Neural cell (in vitro differentiated cells): ENCODE measurements at regions not wholly inside any gene's neighbourhood (a gene's known extent, or its start where the extent isn't known, plus 50 kb on each side); places are given as distances from the start of the nearest gene placed in this dataset.

Experiments
- H2AFZ ChIP-seq: fragments of 200-600, 300-800 bp; sonication (generic), shearing (Covaris generic); 2 replicates; pipeline ENCODE4 v1.6.0; 2014; ENCODE audit warnings: low read depth, mild to moderate bottlenecking, antibody characterized with exemption, low read length, moderate library complexity
- H3F3A ChIP-seq: fragments of 200-600 bp; shearing (Covaris generic); 2 replicates; pipeline ENCODE4 v1.6.1; 2016; ENCODE audit warnings: mild to moderate bottlenecking, moderate library complexity, mixed read lengths, antibody characterized with exemption, low read length; ENCODE audit not compliant: insufficient read depth, poor library complexity, severe bottlenecking
- H3K27ac ChIP-seq: fragments of 200-600, 300-800 bp; sonication (generic), shearing (Covaris generic); 2 replicates; pipeline ENCODE4 v1.5.1; 2014; ENCODE audit warnings: mild to moderate bottlenecking, low read length, moderate library complexity
- H3K27me3 ChIP-seq: fragments of 300-800, 200-600 bp; sonication (generic), shearing (Covaris generic); 2 replicates; pipeline ENCODE4 v1.6.0; 2014; ENCODE audit warnings: mild to moderate bottlenecking, low read depth, low read length, moderate library complexity; ENCODE audit not compliant: insufficient read depth
- H3K36me3 ChIP-seq: fragments of 300-800, 200-600 bp; sonication (generic), shearing (Covaris generic); 2 replicates; pipeline ENCODE4 v1.5.1; 2014; ENCODE audit warnings: mild to moderate bottlenecking, antibody characterized with exemption, low read length, moderate library complexity; ENCODE audit not compliant: insufficient read depth
- H3K4me2 ChIP-seq: fragments of 300-800, 200-600 bp; sonication (generic), shearing (Covaris generic); 2 replicates; pipeline ENCODE4 v1.6.0; 2014; ENCODE audit warnings: mild to moderate bottlenecking, low read length
- H3K4me3 ChIP-seq: fragments of 300-800, 200-600 bp; sonication (generic), shearing (Covaris generic); 2 replicates; pipeline ENCODE4 v1.5.1; 2014; ENCODE audit warnings: mild to moderate bottlenecking, low read length, moderate library complexity
- H3K79me2 ChIP-seq: fragments of 200-600 bp; shearing (Covaris generic); replicated peaks from 2 replicates; pipeline ENCODE4 v1.6.0; 2014; ENCODE audit warnings: mild to moderate bottlenecking, low read length, moderate library complexity; ENCODE audit not compliant: insufficient read depth
- H3K9ac ChIP-seq: fragments of 300-800, 200-600 bp; sonication (generic), shearing (Covaris generic); 2 replicates; pipeline ENCODE4 v1.6.1; 2016; ENCODE audit warnings: mild to moderate bottlenecking, low read length, mixed read lengths
- H3K9me2 ChIP-seq: fragments of 200-600 bp; shearing (Covaris generic); 2 replicates; pipeline ENCODE4 v1.6.1; 2016; ENCODE audit warnings: mild to moderate bottlenecking, low read length, mixed read lengths; ENCODE audit not compliant: insufficient read depth
- H3K9me3 ChIP-seq: fragments of 200-600, 300-800 bp; sonication (generic), shearing (Covaris generic); 2 replicates; pipeline ENCODE4 v1.6.1; 2016; ENCODE audit warnings: mild to moderate bottlenecking, mixed run types, low read length, moderate library complexity, mixed read lengths
- H4K20me1 ChIP-seq: fragments of 200-600 bp; shearing (Covaris generic); 2 replicates; pipeline ENCODE4 v1.6.1; 2016; ENCODE audit warnings: mild to moderate bottlenecking, mixed run types; ENCODE audit not compliant: insufficient read depth
- EP300 ChIP-seq: fragments of 450-650 bp; conservative IDR thresholded peaks from 2 replicates; pipeline ENCODE4 v1.6.1; 2014; ENCODE audit warnings: antibody characterized with exemption, mild to moderate bottlenecking, moderate library complexity; ENCODE audit not compliant: poor library complexity, severe bottlenecking
- EZH2 ChIP-seq: fragments of 200-600, 300-800 bp; shearing (Covaris generic), sonication (generic); IDR thresholded peaks from 2 replicates; pipeline ENCODE4 v1.6.1; 2014; ENCODE audit warnings: antibody characterized with exemption, low read length, borderline replicate concordance, mild to moderate bottlenecking; ENCODE audit not compliant: insufficient read depth, poor library complexity, severe bottlenecking
- MXI1 ChIP-seq: fragments of 450-650 bp; conservative IDR thresholded peaks from 2 replicates; pipeline ENCODE4 v1.6.1; 2014; ENCODE audit warnings: antibody characterized with exemption, mild to moderate bottlenecking; ENCODE audit not compliant: poor library complexity, severe bottlenecking
- POLR2AphosphoS5 ChIP-seq: IDR thresholded peaks from 2 replicates; pipeline ENCODE4 v1.6.1; 2012
- RAD21 ChIP-seq: fragments of 450-650 bp; conservative IDR thresholded peaks from 2 replicates; pipeline ENCODE4 v1.6.1; 2014; ENCODE audit warnings: antibody characterized with exemption, mild to moderate bottlenecking, moderate library complexity
- SMC3 ChIP-seq: fragments of 450-650 bp; conservative IDR thresholded peaks from 2 replicates; pipeline ENCODE4 v1.6.1; 2014; ENCODE audit warnings: antibody characterized with exemption, mild to moderate bottlenecking, moderate library complexity; ENCODE audit not compliant: poor library complexity
- TAF1 ChIP-seq: IDR thresholded peaks from 2 replicates; pipeline ENCODE4 v1.6.1; 2012; ENCODE audit warnings: low read depth
- TF ChIP-seq, protein P1 (sequence below): IDR thresholded peaks from 2 replicates; pipeline ENCODE4 v1.6.1; 2012; ENCODE audit warnings: borderline replicate concordance
- TF ChIP-seq, protein P2 (sequence below): fragments of 450-650 bp; IDR thresholded peaks from 2 replicates; pipeline ENCODE4 v1.5.1; 2014; ENCODE audit warnings: antibody characterized with exemption, mild to moderate bottlenecking, moderate library complexity; ENCODE audit not compliant: poor library complexity, severe bottlenecking

DNA sequence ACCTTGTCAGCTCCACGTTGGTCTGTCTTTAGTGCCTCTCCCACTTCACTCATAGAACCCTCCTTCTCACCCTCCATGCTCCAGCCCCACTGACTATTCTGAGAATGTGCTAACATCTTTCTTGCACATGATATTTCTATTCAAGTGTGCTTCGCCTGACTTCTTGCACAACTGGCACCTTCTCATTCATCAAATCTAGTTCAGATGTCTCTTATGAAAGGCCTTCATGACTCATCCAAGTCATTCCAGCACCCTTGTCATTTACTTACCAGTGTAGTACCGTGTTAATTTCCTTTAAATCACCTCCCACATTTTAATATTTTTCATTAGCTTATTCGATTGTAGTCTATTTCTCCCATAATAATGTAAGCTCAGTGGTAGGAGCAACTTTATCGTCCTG lies 197.8 kb upstream of the PIRT start:
- H3K9me3 ChIP-seq: no peaks in the 10 kb centered on the region
- no peak overlapping the region for H3K27ac ChIP-seq
- H3K9ac ChIP-seq: no peak overlapping the region
- no peak overlapping the region for H2AFZ ChIP-seq
- no peaks in the 10 kb centered on the region for H3K27me3 ChIP-seq
- TF ChIP-seq, protein P1, sequence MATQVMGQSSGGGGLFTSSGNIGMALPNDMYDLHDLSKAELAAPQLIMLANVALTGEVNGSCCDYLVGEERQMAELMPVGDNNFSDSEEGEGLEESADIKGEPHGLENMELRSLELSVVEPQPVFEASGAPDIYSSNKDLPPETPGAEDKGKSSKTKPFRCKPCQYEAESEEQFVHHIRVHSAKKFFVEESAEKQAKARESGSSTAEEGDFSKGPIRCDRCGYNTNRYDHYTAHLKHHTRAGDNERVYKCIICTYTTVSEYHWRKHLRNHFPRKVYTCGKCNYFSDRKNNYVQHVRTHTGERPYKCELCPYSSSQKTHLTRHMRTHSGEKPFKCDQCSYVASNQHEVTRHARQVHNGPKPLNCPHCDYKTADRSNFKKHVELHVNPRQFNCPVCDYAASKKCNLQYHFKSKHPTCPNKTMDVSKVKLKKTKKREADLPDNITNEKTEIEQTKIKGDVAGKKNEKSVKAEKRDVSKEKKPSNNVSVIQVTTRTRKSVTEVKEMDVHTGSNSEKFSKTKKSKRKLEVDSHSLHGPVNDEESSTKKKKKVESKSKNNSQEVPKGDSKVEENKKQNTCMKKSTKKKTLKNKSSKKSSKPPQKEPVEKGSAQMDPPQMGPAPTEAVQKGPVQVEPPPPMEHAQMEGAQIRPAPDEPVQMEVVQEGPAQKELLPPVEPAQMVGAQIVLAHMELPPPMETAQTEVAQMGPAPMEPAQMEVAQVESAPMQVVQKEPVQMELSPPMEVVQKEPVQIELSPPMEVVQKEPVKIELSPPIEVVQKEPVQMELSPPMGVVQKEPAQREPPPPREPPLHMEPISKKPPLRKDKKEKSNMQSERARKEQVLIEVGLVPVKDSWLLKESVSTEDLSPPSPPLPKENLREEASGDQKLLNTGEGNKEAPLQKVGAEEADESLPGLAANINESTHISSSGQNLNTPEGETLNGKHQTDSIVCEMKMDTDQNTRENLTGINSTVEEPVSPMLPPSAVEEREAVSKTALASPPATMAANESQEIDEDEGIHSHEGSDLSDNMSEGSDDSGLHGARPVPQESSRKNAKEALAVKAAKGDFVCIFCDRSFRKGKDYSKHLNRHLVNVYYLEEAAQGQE: no peak
- TF ChIP-seq SMC3: no peak
- TF ChIP-seq, protein P2, sequence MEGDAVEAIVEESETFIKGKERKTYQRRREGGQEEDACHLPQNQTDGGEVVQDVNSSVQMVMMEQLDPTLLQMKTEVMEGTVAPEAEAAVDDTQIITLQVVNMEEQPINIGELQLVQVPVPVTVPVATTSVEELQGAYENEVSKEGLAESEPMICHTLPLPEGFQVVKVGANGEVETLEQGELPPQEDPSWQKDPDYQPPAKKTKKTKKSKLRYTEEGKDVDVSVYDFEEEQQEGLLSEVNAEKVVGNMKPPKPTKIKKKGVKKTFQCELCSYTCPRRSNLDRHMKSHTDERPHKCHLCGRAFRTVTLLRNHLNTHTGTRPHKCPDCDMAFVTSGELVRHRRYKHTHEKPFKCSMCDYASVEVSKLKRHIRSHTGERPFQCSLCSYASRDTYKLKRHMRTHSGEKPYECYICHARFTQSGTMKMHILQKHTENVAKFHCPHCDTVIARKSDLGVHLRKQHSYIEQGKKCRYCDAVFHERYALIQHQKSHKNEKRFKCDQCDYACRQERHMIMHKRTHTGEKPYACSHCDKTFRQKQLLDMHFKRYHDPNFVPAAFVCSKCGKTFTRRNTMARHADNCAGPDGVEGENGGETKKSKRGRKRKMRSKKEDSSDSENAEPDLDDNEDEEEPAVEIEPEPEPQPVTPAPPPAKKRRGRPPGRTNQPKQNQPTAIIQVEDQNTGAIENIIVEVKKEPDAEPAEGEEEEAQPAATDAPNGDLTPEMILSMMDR: no peak
- TF ChIP-seq TAF1: no peak
- no peak for TF ChIP-seq EZH2
- no peak for TF ChIP-seq MXI1
- no peak for TF ChIP-seq POLR2AphosphoS5
- no peak for TF ChIP-seq EP300
- no peak for TF ChIP-seq RAD21
- no peaks in the 10 kb centered on the region for H3K9me2 ChIP-seq
- no peaks in the 10 kb centered on the region for H3K36me3 ChIP-seq
- no peaks in the 10 kb centered on the region for H3K79me2 ChIP-seq
- H3K4me2 ChIP-seq: no peak overlapping the region
- no peaks in the 10 kb centered on the region for H3F3A ChIP-seq
- no peak overlapping the region for H3K4me3 ChIP-seq
- H4K20me1 ChIP-seq: no peaks in the 10 kb centered on the region

DNA sequence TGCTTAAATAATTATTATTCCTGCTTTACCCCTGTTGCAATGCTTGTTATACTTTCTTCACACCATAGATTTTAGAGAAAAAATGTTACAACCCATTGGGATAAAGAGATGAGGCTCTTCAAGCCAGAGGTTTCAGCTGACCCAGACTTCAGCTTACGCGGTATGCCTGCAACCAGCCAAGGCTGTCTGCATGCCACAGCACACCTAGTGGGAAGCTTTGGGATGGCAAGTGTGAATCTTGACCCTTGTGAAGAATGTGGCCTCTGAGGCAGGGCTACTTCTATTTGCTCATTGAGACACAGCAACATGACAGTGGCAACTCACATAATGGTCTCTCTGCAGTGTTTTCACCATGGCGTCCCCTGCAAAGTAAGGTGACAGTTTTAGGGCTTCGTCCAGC lies 193.9 kb upstream of the PIRT start:
- Histone ChIP-seq H3F3A (no peaks in the 10 kb centered on the region), H2AFZ (no peak overlapping the region), H3K9ac (no peak overlapping the region), H3K4me2 (no peak overlapping the region), H4K20me1 (no peaks in the 10 kb centered on the region), H3K36me3 (no peaks in the 10 kb centered on the region), H3K27me3 (no peaks in the 10 kb centered on the region), H3K79me2 (no peaks in the 10 kb centered on the region), H3K4me3 (no peak overlapping the region), H3K9me3 (no peaks in the 10 kb centered on the region), H3K9me2 (no peaks in the 10 kb centered on the region), H3K27ac (no peak overlapping the region)
- TF ChIP-seq, protein P2: peak; percentile 18
- no peak for TF ChIP-seq EZH2
